ENCODE measurements at regions not wholly inside any gene's neighbourhood (a gene's known extent, or its start where the extent isn't known, plus 50 kb on each side); places are given as distances from the start of the nearest gene placed in this dataset.
"Not testable (repeated sequence)": the region's sequence is repeated elsewhere in the genome, so short reads cannot be mapped to it uniquely, and the experiment has no call there.

DNA sequence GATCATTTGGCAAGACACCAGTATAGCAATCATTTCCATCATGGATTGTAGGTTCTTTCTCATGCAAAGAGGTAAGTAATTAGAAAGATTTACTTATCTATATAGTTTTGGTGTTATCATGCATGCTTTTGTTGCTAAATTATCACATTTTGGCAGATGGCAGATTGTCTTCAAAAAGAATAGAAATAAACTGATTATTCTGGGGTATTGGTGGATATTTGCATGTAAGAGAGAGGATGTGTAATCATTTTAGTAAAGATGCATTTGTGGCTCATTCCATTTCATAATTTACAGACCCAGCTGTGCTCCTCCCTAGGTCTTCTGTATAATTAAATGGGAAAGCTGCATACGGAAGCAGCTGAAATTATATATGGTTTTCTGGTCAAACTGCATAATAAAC, 875.7 kb upstream of the ANO3 start:
- Histone ChIP-seq H3K9me3 (ENCODE audit: control insufficient read depth, low read length) (no peaks in the 10 kb centered on the region), H3K79me2 (no peaks in the 10 kb centered on the region), H2AFZ (no peak overlapping the region), H3K27me3 (ENCODE audit: control insufficient read depth, insufficient read depth, low read length) (no peaks in the 10 kb centered on the region), H3K4me1 (no peaks in the 10 kb centered on the region), H3K4me3 (ENCODE audit: low read depth, low read length) (no peak overlapping the region), H3K4me2 (ENCODE audit: low read length) (no peak overlapping the region), H3K9ac (no peak overlapping the region), H3K36me3 (ENCODE audit: control insufficient read depth, insufficient read depth, low read length) (no peaks in the 10 kb centered on the region), H3K27ac (no peak overlapping the region)
- TF ChIP-seq, protein P1, sequence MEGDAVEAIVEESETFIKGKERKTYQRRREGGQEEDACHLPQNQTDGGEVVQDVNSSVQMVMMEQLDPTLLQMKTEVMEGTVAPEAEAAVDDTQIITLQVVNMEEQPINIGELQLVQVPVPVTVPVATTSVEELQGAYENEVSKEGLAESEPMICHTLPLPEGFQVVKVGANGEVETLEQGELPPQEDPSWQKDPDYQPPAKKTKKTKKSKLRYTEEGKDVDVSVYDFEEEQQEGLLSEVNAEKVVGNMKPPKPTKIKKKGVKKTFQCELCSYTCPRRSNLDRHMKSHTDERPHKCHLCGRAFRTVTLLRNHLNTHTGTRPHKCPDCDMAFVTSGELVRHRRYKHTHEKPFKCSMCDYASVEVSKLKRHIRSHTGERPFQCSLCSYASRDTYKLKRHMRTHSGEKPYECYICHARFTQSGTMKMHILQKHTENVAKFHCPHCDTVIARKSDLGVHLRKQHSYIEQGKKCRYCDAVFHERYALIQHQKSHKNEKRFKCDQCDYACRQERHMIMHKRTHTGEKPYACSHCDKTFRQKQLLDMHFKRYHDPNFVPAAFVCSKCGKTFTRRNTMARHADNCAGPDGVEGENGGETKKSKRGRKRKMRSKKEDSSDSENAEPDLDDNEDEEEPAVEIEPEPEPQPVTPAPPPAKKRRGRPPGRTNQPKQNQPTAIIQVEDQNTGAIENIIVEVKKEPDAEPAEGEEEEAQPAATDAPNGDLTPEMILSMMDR (IDR thresholded peaks at IDR 0.05) = no peak

DNA sequence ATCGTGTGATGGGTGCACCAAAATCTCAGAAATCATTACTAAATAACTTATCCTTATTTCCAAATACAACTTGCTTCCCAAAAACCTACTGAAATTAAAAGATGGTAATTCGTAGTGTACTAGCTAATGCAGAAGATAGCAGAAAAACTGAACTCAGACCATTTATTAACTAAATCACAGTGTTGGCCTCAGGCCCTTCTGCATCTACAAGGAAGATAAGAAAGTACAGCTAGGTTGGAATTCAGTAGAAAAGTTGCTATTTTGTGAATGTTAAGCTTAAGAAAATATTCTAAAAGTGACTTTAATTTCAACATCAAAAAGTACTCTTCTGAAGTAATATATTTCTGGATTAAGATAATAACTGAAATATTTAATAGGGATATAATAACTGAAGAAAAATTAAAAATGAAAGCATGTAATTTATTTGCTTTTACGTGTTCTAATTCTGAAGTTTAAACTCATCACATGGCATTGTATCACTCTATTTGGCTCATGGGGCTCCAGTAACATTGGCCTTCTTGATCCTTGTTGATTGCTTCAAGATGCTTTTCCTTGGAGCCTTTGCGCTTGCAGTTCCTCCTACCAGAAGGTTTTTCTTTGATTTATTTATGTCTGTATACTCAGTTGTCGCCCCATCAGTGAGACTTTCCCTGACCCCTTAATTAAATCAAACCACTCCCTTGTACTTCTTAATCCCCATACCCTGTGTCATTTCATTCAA, 847.9 kb upstream of the ANO3 start:
- Histone ChIP-seq H3K4me3 (ENCODE audit: low read depth, low read length) (no peak overlapping the region), H3K79me2 (no peaks in the 10 kb centered on the region), H3K4me1 (no peaks in the 10 kb centered on the region), H3K4me2 (ENCODE audit: low read length) (no peak overlapping the region), H3K9me3 (ENCODE audit: control insufficient read depth, low read length) (no peaks in the 10 kb centered on the region), H3K36me3 (ENCODE audit: control insufficient read depth, insufficient read depth, low read length) (no peaks in the 10 kb centered on the region), H2AFZ (no peak overlapping the region), H3K27me3 (ENCODE audit: control insufficient read depth, insufficient read depth, low read length) (no peaks in the 10 kb centered on the region), H3K27ac (no peak overlapping the region), H3K9ac (no peak overlapping the region)
- TF ChIP-seq, protein P1 (IDR thresholded peaks at IDR 0.05) = no peak

DNA sequence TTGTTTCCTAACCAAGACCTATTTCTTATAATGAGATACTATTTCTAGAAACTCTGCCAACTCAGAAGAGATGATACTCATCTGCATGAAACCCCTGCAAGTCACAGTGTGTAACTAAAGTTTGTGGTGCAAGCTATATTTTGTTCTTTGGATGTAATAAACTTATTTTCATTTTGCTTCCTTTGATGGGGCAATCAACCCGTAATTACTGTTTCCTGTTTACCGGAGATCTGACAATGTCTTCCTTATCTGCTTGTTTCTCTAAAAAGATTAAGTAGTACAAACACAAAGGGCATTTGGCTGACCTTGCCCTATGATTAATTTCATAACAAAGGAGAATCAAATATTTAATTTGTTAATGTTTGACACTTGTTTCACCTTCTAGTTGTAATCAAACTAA, 846.6 kb upstream of the ANO3 start:
- TF ChIP-seq, protein P1 (IDR thresholded peaks at IDR 0.05) = no peak
- Histone ChIP-seq H3K27me3 (ENCODE audit: control insufficient read depth, insufficient read depth, low read length) (no peaks in the 10 kb centered on the region), H3K4me3 (ENCODE audit: low read depth, low read length) (no peak overlapping the region), H3K36me3 (ENCODE audit: control insufficient read depth, insufficient read depth, low read length) (no peaks in the 10 kb centered on the region), H3K27ac (no peak overlapping the region), H3K79me2 (no peaks in the 10 kb centered on the region), H2AFZ (no peak overlapping the region), H3K9ac (no peak overlapping the region), H3K9me3 (ENCODE audit: control insufficient read depth, low read length) (no peaks in the 10 kb centered on the region), H3K4me1 (no peaks in the 10 kb centered on the region), H3K4me2 (ENCODE audit: low read length) (no peak overlapping the region)

DNA sequence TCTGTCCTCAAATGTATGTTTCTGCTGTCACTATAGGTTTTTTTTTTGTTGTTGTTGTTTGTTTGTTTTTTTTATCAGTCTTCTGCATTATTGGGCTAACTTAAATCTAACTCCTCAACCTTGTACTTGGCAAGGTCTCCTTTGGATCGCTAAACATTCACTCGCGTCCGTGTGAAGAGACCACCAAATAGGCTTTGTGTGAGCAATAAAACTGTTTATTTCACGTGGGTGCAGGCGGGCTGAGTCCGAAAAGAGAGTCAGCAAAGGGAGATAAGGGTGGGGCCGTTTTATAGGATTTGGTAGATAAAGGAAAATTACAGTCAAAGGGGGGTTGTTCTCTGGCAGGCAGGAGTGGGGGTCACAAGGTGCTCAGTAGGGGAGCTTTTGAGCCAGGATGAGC, 845.6 kb upstream of the ANO3 start:
- not testable (repeated sequence) for H3K36me3 ChIP-seq (ENCODE audit: control insufficient read depth, insufficient read depth, low read length); H3K27ac ChIP-seq

DNA sequence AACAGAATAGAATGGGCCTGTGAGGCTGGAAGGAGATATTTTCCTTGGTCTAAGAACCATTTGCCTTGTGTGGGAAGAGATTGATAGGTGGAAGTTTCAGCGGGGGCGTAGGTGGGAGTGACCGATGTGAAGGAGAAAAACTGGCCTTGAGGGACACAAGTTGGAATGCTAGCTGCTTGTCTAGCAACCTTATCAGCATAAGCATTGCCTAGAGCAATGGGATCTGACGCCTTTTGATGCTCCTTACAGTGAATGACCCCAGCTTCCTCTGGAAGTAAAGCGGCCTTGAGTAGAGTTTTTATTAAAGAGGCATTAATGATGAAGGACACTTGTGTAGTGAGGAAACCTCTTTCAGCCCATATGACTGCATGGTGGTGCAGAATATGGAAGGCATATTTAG, 843.8 kb upstream of the ANO3 start:
- not testable (repeated sequence) for H3K9me3 ChIP-seq (ENCODE audit: control insufficient read depth, low read length); H3K4me3 ChIP-seq (ENCODE audit: low read depth, low read length); H3K36me3 ChIP-seq (ENCODE audit: control insufficient read depth, insufficient read depth, low read length)

More for the DNA sequence above, 845.6 kb upstream of the ANO3 start:
- not testable (repeated sequence) for H3K9me3 ChIP-seq (ENCODE audit: control insufficient read depth, low read length); H3K27me3 ChIP-seq (ENCODE audit: control insufficient read depth, insufficient read depth, low read length); H2AFZ ChIP-seq; H3K4me1 ChIP-seq; H3K9ac ChIP-seq; H3K4me2 ChIP-seq (ENCODE audit: low read length); H3K79me2 ChIP-seq; H3K4me3 ChIP-seq (ENCODE audit: low read depth, low read length)

DNA sequence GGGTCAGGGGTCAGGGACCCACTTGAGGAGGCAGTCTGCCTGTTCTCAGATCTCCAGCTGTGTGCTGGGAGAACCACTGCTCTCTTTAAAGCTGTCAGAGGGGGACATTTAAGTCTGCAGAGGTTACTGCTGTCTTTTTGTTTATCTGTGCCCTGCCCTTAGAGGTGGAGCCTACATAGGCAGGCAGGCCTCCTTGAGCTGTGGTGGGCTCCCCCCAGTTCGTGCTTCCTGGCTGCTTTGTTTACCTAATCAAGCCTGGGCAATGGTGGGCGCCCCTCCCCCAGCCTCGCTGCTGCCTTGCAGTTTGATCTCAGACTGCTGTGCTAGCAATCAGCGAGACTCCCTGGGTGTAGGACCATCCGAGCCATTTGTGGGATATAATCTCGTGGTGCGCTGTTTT, 830.5 kb upstream of the ANO3 start:
- not testable (repeated sequence) for H3K4me3 ChIP-seq (ENCODE audit: low read depth, low read length); H3K9ac ChIP-seq; H3K79me2 ChIP-seq; H2AFZ ChIP-seq; H3K27ac ChIP-seq; H3K9me3 ChIP-seq (ENCODE audit: control insufficient read depth, low read length); H3K27me3 ChIP-seq (ENCODE audit: control insufficient read depth, insufficient read depth, low read length); H3K4me1 ChIP-seq; H3K36me3 ChIP-seq (ENCODE audit: control insufficient read depth, insufficient read depth, low read length); H3K4me2 ChIP-seq (ENCODE audit: low read length)

More for the DNA sequence above, 843.8 kb upstream of the ANO3 start:
- H3K27ac ChIP-seq; H3K27me3 ChIP-seq (ENCODE audit: control insufficient read depth, insufficient read depth, low read length); H3K9ac ChIP-seq; H2AFZ ChIP-seq; H3K79me2 ChIP-seq; H3K4me2 ChIP-seq (ENCODE audit: low read length); H3K4me1 ChIP-seq: not testable (repeated sequence)
